GM21526 (cell line): ENCODE measurements at regions not wholly inside any gene's neighbourhood (a gene's known extent, or its start where the extent isn't known, plus 50 kb on each side); places are given as distances from the start of the nearest gene placed in this dataset.

Experiments
- ATAC-seq: cut with Tn5 transposase; IDR thresholded peaks from one replicate; pipeline ENCODE4 v1.9.1; 2021; ENCODE audit warnings: moderate library complexity; ENCODE audit not compliant: unreplicated experiment, low FRiP score

GRCh38 chr10:78981257-78981969 lies 87.4 kb upstream of the ZMIZ1 start:
- no peak for ATAC-seq

GRCh38 chr10:78981970-78982281 lies 86.8 kb upstream of the ZMIZ1 start:
- no peak for ATAC-seq

- no peak for ATAC-seq
These were observed 86.0 kb upstream of the ZMIZ1 start for GRCh38 chr10:78982726-78983125.

- no peak for ATAC-seq
These were observed 85.2 kb upstream of the ZMIZ1 start for GRCh38 chr10:78983608-78984007.

- no peak for ATAC-seq
These were observed 82.6 kb upstream of the ZMIZ1 start for GRCh38 chr10:78985973-78986818.

GRCh38 chr10:78991187-78991586 lies 77.6 kb upstream of the ZMIZ1 start:
- no peak for ATAC-seq

GRCh38 chr10:78992333-78992732 lies 76.4 kb upstream of the ZMIZ1 start:
- ATAC-seq: no peak

GRCh38 chr10:78993261-78993945 lies 75.4 kb upstream of the ZMIZ1 start:
- ATAC-seq: no peak

GRCh38 chr10:78995987-78996791 lies 72.6 kb upstream of the ZMIZ1 start:
- no peak for ATAC-seq

GRCh38 chr10:78996792-78997129 lies 72.0 kb upstream of the ZMIZ1 start:
- no peak for ATAC-seq

GRCh38 chr10:78997635-78998618 lies 70.8 kb upstream of the ZMIZ1 start:
- no peak for ATAC-seq

- no peak for ATAC-seq
These were observed 67.5 kb upstream of the ZMIZ1 start for GRCh38 chr10:79001082-79001885.

- ATAC-seq: no peak
These were observed 66.4 kb upstream of the ZMIZ1 start for GRCh38 chr10:79002336-79002735.

- no peak for ATAC-seq
These were observed 65.3 kb upstream of the ZMIZ1 start for GRCh38 chr10:79003183-79004100.

- no peak for ATAC-seq
These were observed 64.5 kb upstream of the ZMIZ1 start for GRCh38 chr10:79004311-79004710.

GRCh38 chr10:79005126-79005810 lies 63.5 kb upstream of the ZMIZ1 start:
- ATAC-seq: no peak

- ATAC-seq: no peak
These were observed 61.7 kb upstream of the ZMIZ1 start for GRCh38 chr10:79007018-79007417.
